Body of pancreas (tissue), 4 donors: ENCODE measurements at regions not wholly inside any gene's neighbourhood (a gene's known extent, or its start where the extent isn't known, plus 50 kb on each side); places are given as distances from the start of the nearest gene placed in this dataset.

Experiments
- ATAC-seq: fragments of 150-250 bp; one replicate; pipeline ENCODE4 v1.9.1; 2016
- DNase-seq, 4 donors: peaks; one replicate each; pipeline ENCODE4 v3.0.0-alpha.2; 2019
- H3K27ac ChIP-seq, 4 donors: fragments of 200-600 bp; sonication (generic); 1 replicate in 3 of 4; 2 replicates in 1 of 4; pipeline versions ENCODE4 v1.5.1 to v1.6.1; 2016 to 2019; ENCODE audit warnings: mild to moderate bottlenecking in 1 of 4, mixed read lengths in 1 of 4, moderate library complexity in 1 of 4
- H3K27me3 ChIP-seq, 2 donors: fragments of 200-600 bp; sonication (generic); one replicate each; pipeline ENCODE4 v1.6.0; 2016; ENCODE audit warnings: mild to moderate bottlenecking in 1 of 2
- H3K36me3 ChIP-seq, 2 donors: fragments of 200-600 bp; sonication (generic); replicated peaks in 1 of 2; 2 replicates each; pipeline ENCODE4 v1.5.1; 2016; ENCODE audit warnings: low read depth in 2 of 2; ENCODE audit not compliant: insufficient read depth in 1 of 2
- H3K4me1 ChIP-seq: fragments of 200-600 bp; sonication (generic); one replicate; pipeline ENCODE4 v1.6.0; 2016
- H3K4me3 ChIP-seq, 2 donors: fragments of 200-600 bp; sonication (generic); 1 replicate in 1 of 2; 2 replicates in 1 of 2; pipeline ENCODE4 v1.5.1; 2016 to 2019
- H3K9me3 ChIP-seq, 3 donors: fragments of 200-600 bp; sonication (generic); 1 replicate in 2 of 3; 2 replicates in 1 of 3; pipeline ENCODE4 v1.5.1; 2016
- CTCF ChIP-seq, 7 experiments: fragments of 450-650 bp in 4 of 7; fragments of 200-600 bp in 3 of 7; sonication (generic) in 3 of 7; IDR thresholded peaks; one replicate each; pipeline ENCODE4 v1.5.1; 2016 to 2019; ENCODE audit warnings: antibody characterized with exemption in 7 of 7
- POLR2A ChIP-seq, 3 donors: fragments of 450-650 bp; IDR thresholded peaks; one replicate each; pipeline ENCODE4 v1.6.1; 2016; ENCODE audit warnings: antibody characterized with exemption in 3 of 3, mild to moderate bottlenecking in 2 of 3
- WGBS, 2 donors: methylation state at CpG; one replicate each; pipeline ENCODE4 v1.1.5; 2017; 5-methylcytosine and 5-hydroxymethylcytosine counted together
- intact Hi-C: fragments of 100-400 bp; cut with DNase I; formaldehyde crosslinking; loops from one replicate; pipeline ENCODE4 v1.15.1; 2023

GRCh38 chr18:41126541-41127235 is 828.3 kb upstream of the PIK3C3 start:
- no peaks in the 10 kb centered on the region for H3K36me3 ChIP-seq
- intact Hi-C loops = no loop called here
- H3K27ac ChIP-seq = no peak overlapping the region
- 31 to 36% methylated on average over 2 of the region's 2 CpGs for WGBS, 2 donors
- no peaks in the 10 kb centered on the region for H3K27me3 ChIP-seq
- no peaks in the 10 kb centered on the region for H3K9me3 ChIP-seq
- no peak overlapping the region for H3K4me3 ChIP-seq
- TF ChIP-seq POLR2A (IDR thresholded peaks at IDR 0.05) (no peak), CTCF (IDR thresholded peaks at IDR 0.05) (no peak)
- ATAC-seq (no peak), DNase-seq (no peak)
- no peaks in the 10 kb centered on the region for H3K4me1 ChIP-seq

- DNase-seq = no peak
- TF ChIP-seq POLR2A (IDR thresholded peaks at IDR 0.05) = no peak
- no peak for TF ChIP-seq CTCF (IDR thresholded peaks at IDR 0.05)
- Histone ChIP-seq H3K4me3 (no peak overlapping the region), H3K27me3 (no peaks in the 10 kb centered on the region), H3K9me3 (no peaks in the 10 kb centered on the region), H3K4me1 (no peaks in the 10 kb centered on the region), H3K27ac (no peak overlapping the region), H3K36me3 (no peaks in the 10 kb centered on the region)
- intact Hi-C loops = no loop called here
- ATAC-seq = no peak
- 46 to 47% methylated on average over 4 of the region's 4 CpGs for WGBS, 2 donors
Observed at GRCh38 chr18:41121116-41121826, 833.8 kb upstream of the PIK3C3 start.

GRCh38 chr18:41119031-41119430 is 836.0 kb upstream of the PIK3C3 start:
- 43 to 53% methylated on average over 3 of the region's 3 CpGs for WGBS, 2 donors

GRCh38 chr18:41113885-41114482 is 841.0 kb upstream of the PIK3C3 start:
- ATAC-seq (no peak), DNase-seq (no peak)
- TF ChIP-seq POLR2A (IDR thresholded peaks at IDR 0.05) (no peak), CTCF (IDR thresholded peaks at IDR 0.05) (no peak)
- WGBS, 2 donors = 23 to 29% methylated on average over 2 of the region's 2 CpGs
- intact Hi-C loops = no loop called here
- H3K27ac ChIP-seq = no peak overlapping the region
- H3K4me1 ChIP-seq = no peaks in the 10 kb centered on the region
- no peaks in the 10 kb centered on the region for H3K36me3 ChIP-seq
- H3K9me3 ChIP-seq = no peaks in the 10 kb centered on the region
- no peaks in the 10 kb centered on the region for H3K27me3 ChIP-seq
- H3K4me3 ChIP-seq = no peak overlapping the region

More at GRCh38 chr18:41119031-41119430, 836.0 kb upstream of the PIK3C3 start:
- H3K36me3 ChIP-seq = no peaks in the 10 kb centered on the region
- no peaks in the 10 kb centered on the region for H3K4me1 ChIP-seq
- no peaks in the 10 kb centered on the region for H3K27me3 ChIP-seq
- TF ChIP-seq CTCF (IDR thresholded peaks at IDR 0.05) = no peak
- TF ChIP-seq POLR2A (IDR thresholded peaks at IDR 0.05) = no peak
- no peaks in the 10 kb centered on the region for H3K9me3 ChIP-seq
- intact Hi-C loops = no loop called here
- DNase-seq (no peak), ATAC-seq (no peak)
- no peak overlapping the region for H3K27ac ChIP-seq
- H3K4me3 ChIP-seq = no peak overlapping the region
